ENCODE measurements at regions not wholly inside any gene's neighbourhood (a gene's known extent, or its start where the extent isn't known, plus 50 kb on each side); places are given as distances from the start of the nearest gene placed in this dataset.

DNA sequence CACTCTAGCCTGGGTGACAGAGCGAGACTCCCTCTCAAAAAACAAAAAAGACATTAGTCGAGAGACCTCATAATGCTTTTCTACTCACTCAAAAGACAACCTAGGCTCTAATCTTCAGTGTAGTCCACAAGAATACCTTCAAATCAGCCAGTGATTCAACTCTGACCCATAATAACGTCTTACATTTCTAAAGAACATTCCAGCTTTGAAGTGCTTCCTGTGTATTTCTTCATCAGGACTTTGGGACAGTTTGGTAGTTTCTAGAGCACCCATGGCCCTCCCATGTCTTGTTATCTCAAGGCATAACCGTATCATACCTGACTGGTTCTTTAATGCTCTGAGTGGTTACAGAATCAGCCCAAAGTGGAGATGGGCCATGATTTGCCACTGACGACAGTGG lies 221.3 kb downstream of the SKIDA1 start:
- TF ChIP-seq SIN3A (IDR thresholded peaks at IDR 0.05; ENCODE audit: borderline replicate concordance, insufficient read depth, low read depth, low read length) (no peak), POLR2AphosphoS5 (IDR thresholded peaks at IDR 0.05; ENCODE audit: low read depth, low read length) (no peak), TCF7L2 (IDR thresholded peaks at IDR 0.05; ENCODE audit: low read depth, low read length) (no peak)
- TF ChIP-seq, protein P1, sequence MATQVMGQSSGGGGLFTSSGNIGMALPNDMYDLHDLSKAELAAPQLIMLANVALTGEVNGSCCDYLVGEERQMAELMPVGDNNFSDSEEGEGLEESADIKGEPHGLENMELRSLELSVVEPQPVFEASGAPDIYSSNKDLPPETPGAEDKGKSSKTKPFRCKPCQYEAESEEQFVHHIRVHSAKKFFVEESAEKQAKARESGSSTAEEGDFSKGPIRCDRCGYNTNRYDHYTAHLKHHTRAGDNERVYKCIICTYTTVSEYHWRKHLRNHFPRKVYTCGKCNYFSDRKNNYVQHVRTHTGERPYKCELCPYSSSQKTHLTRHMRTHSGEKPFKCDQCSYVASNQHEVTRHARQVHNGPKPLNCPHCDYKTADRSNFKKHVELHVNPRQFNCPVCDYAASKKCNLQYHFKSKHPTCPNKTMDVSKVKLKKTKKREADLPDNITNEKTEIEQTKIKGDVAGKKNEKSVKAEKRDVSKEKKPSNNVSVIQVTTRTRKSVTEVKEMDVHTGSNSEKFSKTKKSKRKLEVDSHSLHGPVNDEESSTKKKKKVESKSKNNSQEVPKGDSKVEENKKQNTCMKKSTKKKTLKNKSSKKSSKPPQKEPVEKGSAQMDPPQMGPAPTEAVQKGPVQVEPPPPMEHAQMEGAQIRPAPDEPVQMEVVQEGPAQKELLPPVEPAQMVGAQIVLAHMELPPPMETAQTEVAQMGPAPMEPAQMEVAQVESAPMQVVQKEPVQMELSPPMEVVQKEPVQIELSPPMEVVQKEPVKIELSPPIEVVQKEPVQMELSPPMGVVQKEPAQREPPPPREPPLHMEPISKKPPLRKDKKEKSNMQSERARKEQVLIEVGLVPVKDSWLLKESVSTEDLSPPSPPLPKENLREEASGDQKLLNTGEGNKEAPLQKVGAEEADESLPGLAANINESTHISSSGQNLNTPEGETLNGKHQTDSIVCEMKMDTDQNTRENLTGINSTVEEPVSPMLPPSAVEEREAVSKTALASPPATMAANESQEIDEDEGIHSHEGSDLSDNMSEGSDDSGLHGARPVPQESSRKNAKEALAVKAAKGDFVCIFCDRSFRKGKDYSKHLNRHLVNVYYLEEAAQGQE (IDR thresholded peaks at IDR 0.05; ENCODE audit: insufficient read depth in 1 of 2, low read depth in 2 of 2, low read length in 1 of 2) = no peak
- TF ChIP-seq, protein P2, sequence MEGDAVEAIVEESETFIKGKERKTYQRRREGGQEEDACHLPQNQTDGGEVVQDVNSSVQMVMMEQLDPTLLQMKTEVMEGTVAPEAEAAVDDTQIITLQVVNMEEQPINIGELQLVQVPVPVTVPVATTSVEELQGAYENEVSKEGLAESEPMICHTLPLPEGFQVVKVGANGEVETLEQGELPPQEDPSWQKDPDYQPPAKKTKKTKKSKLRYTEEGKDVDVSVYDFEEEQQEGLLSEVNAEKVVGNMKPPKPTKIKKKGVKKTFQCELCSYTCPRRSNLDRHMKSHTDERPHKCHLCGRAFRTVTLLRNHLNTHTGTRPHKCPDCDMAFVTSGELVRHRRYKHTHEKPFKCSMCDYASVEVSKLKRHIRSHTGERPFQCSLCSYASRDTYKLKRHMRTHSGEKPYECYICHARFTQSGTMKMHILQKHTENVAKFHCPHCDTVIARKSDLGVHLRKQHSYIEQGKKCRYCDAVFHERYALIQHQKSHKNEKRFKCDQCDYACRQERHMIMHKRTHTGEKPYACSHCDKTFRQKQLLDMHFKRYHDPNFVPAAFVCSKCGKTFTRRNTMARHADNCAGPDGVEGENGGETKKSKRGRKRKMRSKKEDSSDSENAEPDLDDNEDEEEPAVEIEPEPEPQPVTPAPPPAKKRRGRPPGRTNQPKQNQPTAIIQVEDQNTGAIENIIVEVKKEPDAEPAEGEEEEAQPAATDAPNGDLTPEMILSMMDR (IDR thresholded peaks at IDR 0.05) = no peak
- BruUV-seq (replicated peaks) = no TSS peak
- no peaks in the 10 kb centered on the region for H3K27me3 ChIP-seq (ENCODE audit: control insufficient read depth, insufficient read depth, low read length)
- H3K4me1 ChIP-seq (ENCODE audit: control insufficient read depth, insufficient read depth, low read length) = 0 out of 2 replicates have a peak, but pooled peaks cover 6% of the 10 kb centered on the region
- H3K36me3 ChIP-seq (ENCODE audit: control insufficient read depth, insufficient read depth, low read length) = no peaks in the 10 kb centered on the region
- ChIA-PET CTCF (no interaction called here), POLR2A (interaction anchor here (0.6 kb wide), 1 partner anchor 136 kb away, joined by 3 read pairs; no protein-coding TSS in a partner anchor)
- intact Hi-C loops (cut with micrococcal nuclease; ENCODE audit: unreplicated experiment) (no loop called here), in situ Hi-C loops (cut with HindIII; ENCODE audit: low pct_unique_long_range_greater_than_20kb, low sequenced_read_pairs) (no loop called here)
- H3K4me3 ChIP-seq (ENCODE audit: low read depth in 2 of 2, low read length in 2 of 2) = no peak overlapping the region
- DNase-seq (ENCODE audit: low read depth, low spot score) (no peak), ATAC-seq (peak; percentile 42; the same call in 1 of the 2 replicates)
- no peaks in the 10 kb centered on the region for H3K9me3 ChIP-seq (ENCODE audit: control insufficient read depth, insufficient read depth, low read depth, low read length)
- H3K27ac ChIP-seq (ENCODE audit: low read length) = peak overlapping the region; percentile 83

DNA sequence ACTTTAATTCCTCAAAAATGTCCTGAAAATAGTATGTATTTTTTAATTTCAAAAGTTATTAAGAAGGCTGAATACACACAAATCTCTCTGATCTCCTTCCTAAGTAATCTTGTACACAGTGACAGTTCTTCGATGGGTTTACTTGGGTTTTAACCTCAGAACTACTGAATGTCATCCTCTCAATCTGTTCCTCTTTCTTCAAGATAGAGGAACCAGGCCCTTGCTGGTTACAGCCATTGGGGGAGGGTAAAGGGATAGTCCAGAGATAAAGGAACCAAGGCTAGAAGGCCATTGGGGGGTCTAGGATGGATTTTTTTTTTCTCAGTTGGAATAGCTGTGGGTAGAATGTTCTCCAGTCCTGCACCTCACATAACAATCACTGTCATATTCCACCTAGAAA lies 224.9 kb downstream of the SKIDA1 start:
- no peak for ATAC-seq
- intact Hi-C loops (cut with micrococcal nuclease; ENCODE audit: unreplicated experiment) = no loop called here
- Histone ChIP-seq H3K4me3 (ENCODE audit: low read depth in 2 of 2, low read length in 2 of 2) (no peak overlapping the region), H3K36me3 (ENCODE audit: control insufficient read depth, insufficient read depth, low read length) (no peaks in the 10 kb centered on the region), H3K27ac (ENCODE audit: low read length) (peak overlapping the region; percentile 80), H3K27me3 (ENCODE audit: control insufficient read depth, insufficient read depth, low read length) (no peaks in the 10 kb centered on the region), H3K4me1 (ENCODE audit: control insufficient read depth, insufficient read depth, low read length) (peaks cover 16% of the 10 kb centered on the region; the same call in 1 of the 2 replicates), H3K9me3 (ENCODE audit: control insufficient read depth, insufficient read depth, low read depth, low read length) (no peaks in the 10 kb centered on the region)
- TF ChIP-seq SIN3A (IDR thresholded peaks at IDR 0.05; ENCODE audit: borderline replicate concordance, insufficient read depth, low read depth, low read length) (no peak), TCF7L2 (IDR thresholded peaks at IDR 0.05; ENCODE audit: low read depth, low read length) (no peak), POLR2AphosphoS5 (IDR thresholded peaks at IDR 0.05; ENCODE audit: low read depth, low read length) (no peak)
- TF ChIP-seq, protein P2 (IDR thresholded peaks at IDR 0.05) = no peak
- TF ChIP-seq, protein P1 (IDR thresholded peaks at IDR 0.05; ENCODE audit: insufficient read depth in 1 of 2, low read depth in 2 of 2, low read length in 1 of 2) = no peak
- in situ Hi-C loops (cut with HindIII; ENCODE audit: low pct_unique_long_range_greater_than_20kb, low sequenced_read_pairs) = no loop called here
- BruUV-seq (replicated peaks) = no TSS peak
- CTCF ChIA-PET = no interaction called here
- no peak for DNase-seq (ENCODE audit: low read depth, low spot score)
- POLR2A ChIA-PET = no interaction called here
